HL-60/S4 treated with phorbol 12-myristate 13-acetate at 8.2 ng/mL for 4 days and 3 days (cell line): ENCODE measurements at regions not wholly inside any gene's neighbourhood (a gene's known extent, or its start where the extent isn't known, plus 50 kb on each side); places are given as distances from the start of the nearest gene placed in this dataset.
"Not testable (repeated sequence)": the region's sequence is repeated elsewhere in the genome, so short reads cannot be mapped to it uniquely, and the experiment has no call there.

Experiments used
- in situ Hi-C: fragments of 300-500 bp; cut with MboI; formaldehyde crosslinking; loops from 2 replicates; pipeline ENCODE4 v1.15.0; 2022; ENCODE audit warnings: low sequenced_read_pairs

- in situ Hi-C loops = no loop called here
Measured at GRCh38 chr1:47522935-47523834, 85.3 kb downstream of the FOXD2 start.

- in situ Hi-C loops = no loop called here
Measured at GRCh38 chr1:47523835-47524215, 86.0 kb downstream of the FOXD2 start.

DNA sequence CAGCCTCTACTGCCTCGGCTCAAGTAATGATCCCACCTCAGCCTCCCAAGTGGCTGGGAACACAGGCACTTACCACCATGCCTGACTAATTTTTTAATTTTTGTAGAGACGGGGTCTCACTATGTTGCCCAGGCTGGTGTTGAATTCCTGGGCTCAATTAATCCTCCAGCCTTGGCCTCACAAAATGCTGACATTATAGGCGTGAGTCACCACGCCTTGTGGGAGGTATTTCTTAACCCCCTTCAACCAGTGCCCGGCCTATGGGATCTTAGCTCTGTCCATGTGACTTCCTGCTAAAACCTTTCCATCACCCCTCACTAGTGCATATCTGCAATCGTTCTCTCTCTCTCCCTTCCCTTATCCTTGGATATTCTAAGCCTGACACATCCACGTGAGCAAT, 86.4 kb downstream of the FOXD2 start:
- in situ Hi-C loops = no loop called here

DNA sequence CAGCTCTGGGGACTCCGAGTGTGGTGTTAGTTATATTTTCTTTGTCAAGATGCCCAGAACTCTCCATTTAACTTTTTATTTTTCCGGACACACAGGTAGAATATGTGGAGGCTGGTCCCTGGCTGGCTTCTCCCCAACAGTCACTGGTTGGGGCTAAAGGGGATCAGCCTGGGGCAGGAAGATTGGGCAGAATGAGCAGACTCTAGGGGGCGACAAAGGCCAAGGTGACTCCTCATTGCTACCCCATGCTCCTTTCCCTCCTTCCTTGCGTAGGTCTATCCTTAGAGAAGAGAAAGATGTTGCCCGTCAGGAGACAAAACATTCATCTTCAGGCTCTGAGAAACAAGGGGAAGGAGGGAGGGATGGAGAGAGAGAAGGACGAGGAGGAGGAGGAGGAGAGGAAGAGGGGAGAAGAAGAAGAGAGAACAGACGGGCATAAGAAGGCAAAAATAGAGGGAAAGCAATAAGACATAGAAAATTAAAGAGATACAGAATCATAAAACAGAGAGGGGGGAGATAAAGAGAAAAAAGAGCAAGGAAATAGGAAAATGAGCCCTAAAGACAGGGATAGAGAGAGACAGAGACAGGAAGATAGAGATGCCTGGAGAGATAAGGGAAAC, 89.9 kb downstream of the FOXD2 start:
- in situ Hi-C loops = no loop called here

DNA sequence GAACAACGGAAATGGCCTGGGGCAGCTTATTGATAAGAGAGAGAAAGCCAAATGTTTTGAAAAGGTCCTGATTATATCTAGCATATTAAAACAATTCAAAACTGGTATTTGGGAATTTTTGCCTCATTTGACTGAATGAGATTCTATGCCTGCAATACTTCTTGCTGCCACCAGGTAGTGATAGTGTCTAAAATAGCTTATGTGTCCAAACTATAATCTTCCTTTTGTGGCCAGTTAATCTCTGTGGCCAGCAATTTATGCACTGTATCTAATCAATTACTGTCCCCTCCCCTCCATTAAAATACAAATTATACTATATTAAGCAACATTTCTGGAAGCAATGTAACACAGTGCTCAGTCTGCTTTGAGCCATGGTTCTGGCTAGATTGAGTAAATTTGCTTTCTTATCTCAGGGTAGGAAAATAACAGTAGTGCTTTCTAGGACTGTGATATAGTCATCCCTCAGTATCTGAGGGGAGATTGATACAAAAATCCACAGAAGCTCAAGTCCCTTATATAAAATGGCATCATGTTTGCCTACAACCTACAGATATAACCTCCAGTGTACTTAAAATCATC, 91.8 kb downstream of the FOXD2 start:
- in situ Hi-C loops = no loop called here

- in situ Hi-C loops = no loop called here
Measured at GRCh38 chr1:47532921-47533792, 95.3 kb downstream of the FOXD2 start.

- in situ Hi-C loops = no loop called here
Measured at GRCh38 chr1:47533793-47534328, 96.0 kb downstream of the FOXD2 start.

DNA sequence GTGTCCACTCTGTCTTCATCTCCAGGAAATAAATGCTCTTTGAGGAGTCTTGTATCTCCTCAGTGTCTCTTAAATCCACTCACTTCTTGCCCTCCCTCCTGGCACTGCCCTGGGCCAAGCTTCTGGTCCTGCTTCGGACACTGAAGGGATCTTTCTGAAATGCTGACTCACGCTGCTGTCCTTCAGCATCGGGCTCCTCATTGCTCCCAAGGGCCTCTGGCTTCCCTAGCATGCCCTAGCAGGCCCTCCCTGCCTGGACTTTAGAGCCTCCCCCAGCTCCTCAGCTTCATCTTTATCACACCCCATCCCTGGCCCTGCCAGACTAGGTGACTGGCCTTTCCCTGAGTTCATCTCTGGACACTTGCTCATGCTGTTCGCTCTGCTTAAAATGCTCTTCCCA, 96.6 kb downstream of the FOXD2 start:
- in situ Hi-C loops = no loop called here

- in situ Hi-C loops = no loop called here
Measured at GRCh38 chr1:47536646-47537118, 98.8 kb downstream of the FOXD2 start.

- in situ Hi-C loops = no loop called here
Measured at GRCh38 chr1:47537268-47537667, 99.4 kb downstream of the FOXD2 start.

- in situ Hi-C loops = no loop called here
Measured at GRCh38 chr1:47537966-47538365, 100.1 kb downstream of the FOXD2 start.

GRCh38 chr1:47538530-47538929, 100.7 kb downstream of the FOXD2 start:
- in situ Hi-C loops = not testable (repeated sequence)

DNA sequence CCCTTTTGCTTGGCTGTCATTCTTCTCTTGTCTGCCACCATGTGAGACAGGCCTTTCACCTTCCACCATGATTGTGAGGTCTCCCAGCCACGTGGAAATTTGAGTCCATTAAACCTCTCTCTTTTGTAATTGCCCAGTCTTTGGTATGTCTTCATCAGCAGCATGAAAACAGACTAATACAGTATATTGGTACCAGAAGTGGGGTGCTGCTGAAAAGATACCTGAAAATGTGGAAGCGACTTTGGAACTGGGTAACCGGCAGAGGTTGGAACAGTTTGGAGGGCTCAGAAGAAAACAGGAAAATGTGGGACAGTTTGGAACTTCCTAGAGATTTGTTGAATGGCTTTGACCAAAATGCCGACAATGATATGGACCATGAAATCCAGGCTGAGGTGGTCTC, 103.9 kb downstream of the FOXD2 start:
- in situ Hi-C loops = not testable (repeated sequence)

DNA sequence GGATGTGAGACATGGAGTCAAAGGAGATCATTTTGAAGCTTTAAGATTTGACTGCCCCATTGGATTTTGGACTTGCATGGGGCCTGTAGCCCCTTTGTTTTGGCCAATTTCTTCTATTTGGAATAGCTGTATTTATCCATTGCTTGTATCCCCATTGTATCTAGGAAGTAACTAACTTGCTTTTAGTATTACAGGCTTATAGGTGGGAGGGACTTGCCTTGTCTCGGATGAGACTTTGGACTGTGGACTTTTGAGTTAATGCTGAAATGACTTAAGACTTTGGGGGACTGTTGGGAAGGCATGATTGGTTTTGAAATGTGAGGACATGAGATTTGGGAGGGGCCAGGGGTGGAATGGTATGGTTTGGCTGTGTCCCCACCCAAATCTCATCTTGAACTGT, 105.2 kb downstream of the FOXD2 start:
- in situ Hi-C loops = not testable (repeated sequence)

DNA sequence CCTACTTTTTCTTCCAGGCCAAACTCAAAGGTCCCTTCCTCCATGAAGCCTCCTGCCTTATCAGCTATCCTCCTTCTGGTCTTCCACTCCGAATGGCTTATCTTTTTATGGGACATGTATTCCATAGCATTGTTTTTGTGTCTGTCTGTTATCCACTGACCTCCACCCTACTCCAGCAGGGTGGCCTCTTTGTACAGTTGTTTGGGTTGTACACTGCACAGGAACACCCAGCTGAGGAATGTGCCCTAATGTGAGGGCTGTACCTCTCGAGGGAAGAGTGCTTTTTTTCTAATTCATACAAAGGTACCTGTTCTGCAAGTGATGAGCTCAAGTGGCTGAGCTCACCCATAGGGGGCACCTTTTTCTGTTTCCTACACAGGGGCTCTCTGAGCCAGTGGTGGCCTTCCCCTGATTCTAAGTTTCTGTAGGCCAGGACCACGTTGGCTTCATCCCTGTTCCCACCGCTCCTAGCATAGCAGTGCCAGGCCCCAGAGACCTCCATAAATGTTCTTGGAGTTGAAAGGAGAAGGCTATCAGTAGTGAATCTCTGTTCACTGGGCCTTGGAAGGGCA, 108.2 kb downstream of the FOXD2 start:
- in situ Hi-C loops = no loop called here

- in situ Hi-C loops = no loop called here
Measured at GRCh38 chr1:47547753-47548573, 110.1 kb downstream of the FOXD2 start.

- in situ Hi-C loops = no loop called here
Measured at GRCh38 chr1:47548637-47549036, 110.8 kb downstream of the FOXD2 start.

- in situ Hi-C loops = no loop called here
Measured at GRCh38 chr1:47549532-47549931, 111.7 kb downstream of the FOXD2 start.

DNA sequence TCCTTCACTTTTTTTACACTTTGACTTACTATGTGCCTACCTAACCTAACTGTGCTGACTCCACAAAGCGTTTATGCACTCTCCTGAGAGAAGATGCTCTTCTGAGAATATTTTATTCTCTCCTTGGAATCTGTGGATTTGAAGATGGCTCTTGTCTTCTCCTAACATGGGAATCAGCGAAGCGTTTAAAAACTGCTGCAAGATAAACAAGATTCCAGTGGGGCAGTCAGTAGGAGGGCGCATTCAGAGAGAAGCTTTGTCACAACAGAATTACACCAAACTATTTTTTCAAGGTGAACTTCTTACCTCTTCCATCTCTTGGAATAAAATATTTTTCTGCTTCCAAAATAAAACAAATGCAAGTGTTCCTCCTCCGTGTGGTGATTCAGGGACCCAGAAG, 113.1 kb downstream of the FOXD2 start:
- in situ Hi-C loops = no loop called here
